Endothelial cell (in vitro differentiated cells): ENCODE measurements at regions not wholly inside any gene's neighbourhood (a gene's known extent, or its start where the extent isn't known, plus 50 kb on each side); places are given as distances from the start of the nearest gene placed in this dataset.

Experiments
- DNase-seq: peaks from one replicate; pipeline ENCODE4 v3.0.0; 2021; ENCODE audit warnings: low spot score
- H3K27ac Mint-ChIP-seq: one replicate; pipeline ENCODE4 v1.8.0; 2021; ENCODE audit warnings: mixed read lengths, inconsistent platforms; ENCODE audit not compliant: unreplicated experiment
- H3K27me3 Mint-ChIP-seq: one replicate; pipeline ENCODE4 v1.8.0; 2021; ENCODE audit warnings: mild to moderate bottlenecking, moderate library complexity, mixed read lengths, inconsistent platforms; ENCODE audit not compliant: unreplicated experiment
- H3K36me3 Mint-ChIP-seq: one replicate; pipeline ENCODE4 v1.8.0; 2021; ENCODE audit warnings: mild to moderate bottlenecking, low read depth, mixed read lengths, inconsistent platforms; ENCODE audit not compliant: unreplicated experiment
- H3K4me1 Mint-ChIP-seq: one replicate; pipeline ENCODE4 v1.8.0; 2021; ENCODE audit warnings: mild to moderate bottlenecking, mixed read lengths, inconsistent platforms; ENCODE audit not compliant: unreplicated experiment
- H3K4me3 Mint-ChIP-seq: one replicate; pipeline ENCODE4 v1.8.0; 2021; ENCODE audit warnings: mild to moderate bottlenecking, mixed read lengths, inconsistent platforms; ENCODE audit not compliant: unreplicated experiment
- H3K9me3 Mint-ChIP-seq: one replicate; pipeline ENCODE4 v1.8.0; 2021; ENCODE audit warnings: mixed read lengths, inconsistent platforms; ENCODE audit not compliant: unreplicated experiment
- CTCF ChIP-seq: fragments of 200-600 bp; sonication (generic); IDR thresholded peaks from one replicate; pipeline ENCODE4 v1.5.0; 2021; ENCODE audit warnings: antibody characterized with exemption; ENCODE audit not compliant: unreplicated experiment

- no peaks in the 10 kb centered on the region for H3K36me3 Mint-ChIP-seq
- H3K4me3 Mint-ChIP-seq: no peak overlapping the region
- peaks cover 15% of the 10 kb centered on the region for H3K9me3 Mint-ChIP-seq
- no peak overlapping the region for H3K27ac Mint-ChIP-seq
- no peak for DNase-seq
- no peaks in the 10 kb centered on the region for H3K4me1 Mint-ChIP-seq
- no peak for TF ChIP-seq CTCF
- peaks cover 1% of the 10 kb centered on the region for H3K27me3 Mint-ChIP-seq
Measured at GRCh38 chr7:73964786-73965185, 63.2 kb upstream of the ELN start.

GRCh38 chr7:73966062-73966940 is 61.7 kb upstream of the ELN start:
- peaks cover 15% of the 10 kb centered on the region for H3K9me3 Mint-ChIP-seq
- peaks cover 1% of the 10 kb centered on the region for H3K27me3 Mint-ChIP-seq

DNA sequence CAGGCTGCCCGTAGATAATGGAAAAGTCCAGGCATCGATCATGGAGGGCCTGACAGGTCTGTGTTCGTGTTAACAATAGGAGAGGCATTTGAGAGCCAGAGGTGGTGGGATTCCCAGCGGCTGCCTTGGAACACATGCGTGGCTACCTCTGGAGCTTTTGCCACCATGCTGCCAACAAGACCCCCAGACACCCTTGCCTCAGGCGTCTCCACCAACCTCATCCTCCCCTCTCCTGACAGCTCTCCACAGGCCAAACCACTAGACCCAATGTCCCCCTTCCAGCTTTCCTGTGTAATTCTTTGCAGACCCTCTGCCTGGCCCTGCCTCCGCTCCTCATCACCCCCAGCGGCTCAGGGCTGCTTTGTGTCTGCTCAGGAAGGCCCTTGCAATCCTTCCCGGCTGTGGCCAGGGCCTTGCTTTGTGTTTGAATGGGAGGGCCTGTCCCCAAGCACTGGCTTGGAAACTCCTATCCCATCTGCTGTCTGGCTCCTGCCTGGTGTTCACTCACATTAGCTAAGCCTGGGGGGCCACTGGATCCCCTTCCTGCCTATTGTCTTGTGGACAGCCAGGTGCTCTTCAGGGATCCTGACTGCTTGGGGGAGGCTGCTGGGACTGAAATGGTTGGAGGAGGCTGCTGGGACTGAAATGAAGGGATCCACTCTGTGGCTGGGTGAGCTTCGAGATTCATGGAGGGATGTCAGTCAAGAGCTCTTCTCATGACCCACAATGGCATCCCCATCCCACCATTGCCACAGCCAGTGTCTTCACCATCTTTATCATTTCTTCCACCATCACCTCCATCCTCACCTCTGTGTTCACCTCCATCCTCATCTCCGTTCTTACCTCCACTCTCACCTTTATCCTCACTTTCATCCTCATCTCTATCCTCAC is 60.8 kb upstream of the ELN start:
- H3K4me3 Mint-ChIP-seq: no peak overlapping the region
- no peaks in the 10 kb centered on the region for H3K4me1 Mint-ChIP-seq
- no peak for TF ChIP-seq CTCF
- peaks cover 3% of the 10 kb centered on the region for H3K27me3 Mint-ChIP-seq
- no peak overlapping the region for H3K27ac Mint-ChIP-seq
- peaks cover 15% of the 10 kb centered on the region for H3K9me3 Mint-ChIP-seq
- no peaks in the 10 kb centered on the region for H3K36me3 Mint-ChIP-seq
- DNase-seq: no peak

More at GRCh38 chr7:73966062-73966940, 61.7 kb upstream of the ELN start:
- H3K36me3 Mint-ChIP-seq: no peaks in the 10 kb centered on the region
- no peak for DNase-seq
- H3K4me3 Mint-ChIP-seq: no peak overlapping the region
- H3K4me1 Mint-ChIP-seq: no peaks in the 10 kb centered on the region
- TF ChIP-seq CTCF: no peak
- H3K27ac Mint-ChIP-seq: no peak overlapping the region

- no peak overlapping the region for H3K4me3 Mint-ChIP-seq
- TF ChIP-seq CTCF: no peak
- peaks cover 15% of the 10 kb centered on the region for H3K9me3 Mint-ChIP-seq
- H3K27me3 Mint-ChIP-seq: peaks cover 3% of the 10 kb centered on the region
- no peaks in the 10 kb centered on the region for H3K36me3 Mint-ChIP-seq
- no peak for DNase-seq
- H3K4me1 Mint-ChIP-seq: no peaks in the 10 kb centered on the region
- H3K27ac Mint-ChIP-seq: no peak overlapping the region
Measured at GRCh38 chr7:73967832-73968290, 60.1 kb upstream of the ELN start.

DNA sequence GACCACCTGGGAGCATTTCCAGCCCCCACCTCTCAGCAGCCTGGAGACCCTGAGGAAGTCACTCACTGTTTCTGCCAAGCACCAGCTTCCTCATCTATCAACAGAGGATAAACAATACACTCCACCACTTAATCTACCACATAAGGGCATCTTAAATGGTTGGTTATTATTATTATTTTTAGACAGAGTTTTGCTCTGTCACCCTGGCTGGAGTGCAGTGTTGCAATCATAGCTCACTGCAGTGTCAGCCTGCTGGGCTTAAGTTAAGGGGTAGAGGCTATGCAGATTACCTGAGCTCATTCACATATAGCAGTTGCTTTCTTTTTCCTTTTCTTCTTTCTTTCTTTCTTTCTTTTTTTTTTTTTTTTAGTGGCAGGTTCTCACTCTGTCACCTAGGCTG is 59.5 kb upstream of the ELN start:
- no peak for DNase-seq
- Mint-ChIP-seq H3K9me3 (peaks cover 10% of the 10 kb centered on the region), H3K4me1 (no peaks in the 10 kb centered on the region), H3K36me3 (no peaks in the 10 kb centered on the region), H3K27ac (no peak overlapping the region), H3K27me3 (peaks cover 3% of the 10 kb centered on the region), H3K4me3 (no peak overlapping the region)
- TF ChIP-seq CTCF: no peak
